ENCODE measurements at regions not wholly inside any gene's neighbourhood (a gene's known extent, or its start where the extent isn't known, plus 50 kb on each side); places are given as distances from the start of the nearest gene placed in this dataset.

DNA sequence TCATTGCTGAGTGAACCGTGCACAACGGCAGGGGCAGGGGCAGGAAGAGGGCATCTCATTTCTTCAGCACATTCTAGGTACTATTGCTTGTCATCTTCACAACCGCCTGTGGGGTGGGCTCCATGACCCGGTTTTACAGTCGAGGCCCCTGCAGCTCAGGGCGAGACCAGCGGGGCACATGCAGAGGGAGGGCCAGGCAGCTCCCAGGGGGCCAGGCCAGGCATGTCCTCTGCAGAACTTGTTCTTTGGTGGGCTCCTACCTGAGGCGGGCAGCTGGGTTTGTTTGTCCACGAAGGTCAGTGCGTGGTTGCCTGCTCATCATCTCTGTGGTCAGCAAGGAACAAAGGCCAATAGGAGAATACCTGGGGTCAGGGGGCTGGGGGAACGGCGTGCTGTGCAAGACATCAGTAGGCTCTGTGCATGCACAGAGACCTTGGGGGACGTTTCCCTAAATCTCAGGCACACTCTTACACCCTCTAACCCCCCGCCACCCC, 75.1 kb upstream of the LEP start:
- H3K36me3 ChIP-seq (replicated peaks), result no peaks in the 10 kb centered on the region
- peaks cover 48% of the 10 kb centered on the region for H3K27me3 ChIP-seq (replicated peaks)
- TF ChIP-seq CTCF (IDR thresholded peaks at IDR 0.05; ENCODE audit: low read depth, low read length, missing control alignments), result no peak
- DNase-seq, result no peak
- in situ Hi-C loops (cut with HindIII; ENCODE audit: low pct_ligation_motif_present, low sequenced_read_pairs), result no loop called here
- no peak overlapping the region for H3K27ac ChIP-seq
- no peak overlapping the region for H3K4me3 ChIP-seq (ENCODE audit: low read depth, low read length)

DNA sequence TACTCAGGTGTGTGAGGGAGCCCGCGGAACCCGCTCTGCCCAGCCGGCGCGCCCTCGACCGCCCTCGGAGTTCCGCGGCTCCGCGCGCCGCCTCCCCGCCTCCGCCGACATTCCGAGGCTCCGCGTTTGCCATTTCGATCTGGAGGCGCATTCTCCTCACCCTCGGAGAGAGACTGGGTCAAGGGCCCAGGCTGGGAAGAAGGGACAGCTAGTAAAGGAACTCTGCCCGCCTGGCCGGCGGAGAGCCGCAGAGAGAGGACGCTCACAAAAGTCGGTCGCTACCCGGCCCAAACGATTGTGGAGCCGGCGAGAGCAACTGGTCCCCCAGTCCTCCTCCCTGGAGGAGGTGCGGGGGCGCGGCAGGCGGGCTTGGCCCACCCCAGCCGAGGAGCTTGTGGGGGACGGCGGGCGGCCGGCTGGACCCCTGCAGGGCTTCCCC, 74.5 kb upstream of the LEP start:
- Histone ChIP-seq H3K27me3 (replicated peaks) (peaks cover 55% of the 10 kb centered on the region), H3K36me3 (replicated peaks) (no peaks in the 10 kb centered on the region), H3K4me3 (ENCODE audit: low read depth, low read length) (peak overlapping the region; percentile 39), H3K27ac (no peak overlapping the region)
- no peak for DNase-seq
- no peak for TF ChIP-seq CTCF (IDR thresholded peaks at IDR 0.05; ENCODE audit: low read depth, low read length, missing control alignments)
- in situ Hi-C loops (cut with HindIII; ENCODE audit: low pct_ligation_motif_present, low sequenced_read_pairs), result no loop called here

DNA sequence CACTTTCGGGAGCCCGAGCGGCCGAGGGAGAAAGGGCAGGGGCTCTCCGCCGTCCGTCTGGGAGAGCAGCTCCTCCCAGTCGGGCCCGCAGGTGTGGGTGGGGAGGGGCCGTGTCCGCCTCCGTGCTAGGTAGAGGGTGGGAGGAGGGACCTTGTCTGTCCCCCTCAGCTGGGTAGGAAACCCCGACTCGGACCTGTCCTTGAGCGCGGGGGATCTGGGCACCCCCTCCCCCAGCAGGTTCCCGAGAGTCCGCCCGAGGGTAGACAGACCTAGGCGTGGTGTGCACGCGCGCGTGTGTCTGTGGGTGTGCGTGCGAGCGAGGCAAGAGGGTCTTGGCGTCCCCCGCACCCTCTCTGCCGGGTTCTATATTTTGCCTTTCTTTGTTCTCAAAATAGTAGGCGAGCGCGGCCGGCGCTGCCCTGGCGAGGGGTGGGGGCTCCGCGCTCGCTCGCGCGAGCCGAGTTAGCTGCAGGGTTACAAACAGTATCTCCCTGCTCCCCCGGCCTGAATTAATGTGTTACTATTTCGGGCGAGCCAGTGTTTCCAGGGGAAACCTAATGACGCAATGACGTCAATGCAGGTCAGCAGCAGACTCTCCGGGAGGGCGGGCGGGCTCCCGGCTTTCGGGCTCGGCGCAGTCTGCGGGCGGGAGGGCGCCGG, 73.9 kb upstream of the LEP start:
- peaks cover 59% of the 10 kb centered on the region for H3K27me3 ChIP-seq (replicated peaks)
- peak overlapping the region; percentile 39 for H3K4me3 ChIP-seq (ENCODE audit: low read depth, low read length)
- no peak for TF ChIP-seq CTCF (IDR thresholded peaks at IDR 0.05; ENCODE audit: low read depth, low read length, missing control alignments)
- no peak overlapping the region for H3K27ac ChIP-seq
- in situ Hi-C loops (cut with HindIII; ENCODE audit: low pct_ligation_motif_present, low sequenced_read_pairs), result no loop called here
- H3K36me3 ChIP-seq (replicated peaks), result no peaks in the 10 kb centered on the region
- DNase-seq, result peak; percentile 67

DNA sequence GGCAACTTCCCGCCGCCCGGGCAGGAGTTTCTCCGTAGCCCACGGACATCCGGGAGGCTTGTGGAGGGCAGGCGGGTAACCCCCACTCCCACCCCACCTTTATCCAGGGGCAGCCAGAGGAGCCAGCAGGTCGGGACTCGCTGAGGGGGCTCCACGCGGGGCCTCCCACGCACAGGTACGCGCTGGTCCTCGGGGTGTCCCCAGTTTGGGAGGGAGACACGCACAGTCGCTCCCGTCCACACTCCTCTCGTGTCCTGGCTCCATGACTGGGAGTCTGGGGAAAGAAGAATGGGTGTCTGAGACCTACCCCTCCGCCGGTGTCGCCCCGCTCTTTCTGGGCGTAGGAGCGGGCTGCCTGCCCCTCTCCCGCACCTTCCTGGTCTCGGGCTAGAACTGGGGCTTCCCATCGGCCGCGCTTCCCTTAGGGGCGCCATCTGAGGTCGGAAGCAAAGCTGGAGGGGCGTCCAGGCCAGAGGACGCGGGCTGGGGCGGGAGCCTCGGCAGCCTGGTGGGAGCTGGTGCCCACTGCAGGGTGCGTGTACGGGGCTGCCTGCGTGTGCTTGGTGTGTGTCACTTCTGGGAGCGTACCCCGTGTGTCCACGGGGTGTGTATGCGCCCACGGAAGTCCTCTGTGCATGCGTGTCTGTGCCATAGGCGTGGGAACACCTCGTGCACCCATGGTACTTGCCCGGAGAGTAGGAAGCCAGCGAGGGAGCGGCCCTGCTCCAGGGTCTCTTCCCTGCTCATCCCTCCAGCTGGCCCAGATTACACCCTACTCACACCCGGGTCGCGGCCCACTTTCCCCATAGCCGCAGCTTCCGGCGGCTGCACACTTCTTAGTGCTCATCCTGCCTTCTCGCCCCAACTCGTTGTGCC, 73.0 kb upstream of the LEP start:
- H3K27me3 ChIP-seq (replicated peaks), result peaks cover 66% of the 10 kb centered on the region
- in situ Hi-C loops (cut with HindIII; ENCODE audit: low pct_ligation_motif_present, low sequenced_read_pairs), result no loop called here
- H3K27ac ChIP-seq, result no peak overlapping the region
- TF ChIP-seq CTCF (IDR thresholded peaks at IDR 0.05; ENCODE audit: low read depth, low read length, missing control alignments), result no peak
- no peak for DNase-seq
- H3K4me3 ChIP-seq (ENCODE audit: low read depth, low read length), result peak overlapping the region; percentile 15
- H3K36me3 ChIP-seq (replicated peaks), result no peaks in the 10 kb centered on the region

- Histone ChIP-seq H3K4me3 (ENCODE audit: low read depth, low read length) (no peak overlapping the region), H3K36me3 (replicated peaks) (no peaks in the 10 kb centered on the region), H3K27me3 (replicated peaks) (peaks cover 66% of the 10 kb centered on the region), H3K27ac (no peak overlapping the region)
- no peak for TF ChIP-seq CTCF (IDR thresholded peaks at IDR 0.05; ENCODE audit: low read depth, low read length, missing control alignments)
- no peak for DNase-seq
- in situ Hi-C loops (cut with HindIII; ENCODE audit: low pct_ligation_motif_present, low sequenced_read_pairs), result no loop called here
These were observed 72.3 kb upstream of the LEP start for GRCh38 chr7:128168667-128169210.
